ENCODE measurements at regions not wholly inside any gene's neighbourhood (a gene's known extent, or its start where the extent isn't known, plus 50 kb on each side); places are given as distances from the start of the nearest gene placed in this dataset.
"Not testable (repeated sequence)": the region's sequence is repeated elsewhere in the genome, so short reads cannot be mapped to it uniquely, and the experiment has no call there.

GRCh38 chr11:45407226-45407625 lies 121.1 kb upstream of the SYT13 start:
- no peak overlapping the region for H3K4me2 ChIP-seq (ENCODE audit: low read length)
- ChIA-PET CTCF (ENCODE audit: unreplicated experiment) (no interaction called here), POLR2A (interaction anchor here (0.7 kb wide), 1 partner anchor 177 kb away, joined by 7 read pairs; no protein-coding TSS in a partner anchor)
- no peak overlapping the region for H3K4me3 ChIP-seq (ENCODE audit: low read depth, low read length, poor library complexity, severe bottlenecking)
- TF ChIP-seq, protein P1, sequence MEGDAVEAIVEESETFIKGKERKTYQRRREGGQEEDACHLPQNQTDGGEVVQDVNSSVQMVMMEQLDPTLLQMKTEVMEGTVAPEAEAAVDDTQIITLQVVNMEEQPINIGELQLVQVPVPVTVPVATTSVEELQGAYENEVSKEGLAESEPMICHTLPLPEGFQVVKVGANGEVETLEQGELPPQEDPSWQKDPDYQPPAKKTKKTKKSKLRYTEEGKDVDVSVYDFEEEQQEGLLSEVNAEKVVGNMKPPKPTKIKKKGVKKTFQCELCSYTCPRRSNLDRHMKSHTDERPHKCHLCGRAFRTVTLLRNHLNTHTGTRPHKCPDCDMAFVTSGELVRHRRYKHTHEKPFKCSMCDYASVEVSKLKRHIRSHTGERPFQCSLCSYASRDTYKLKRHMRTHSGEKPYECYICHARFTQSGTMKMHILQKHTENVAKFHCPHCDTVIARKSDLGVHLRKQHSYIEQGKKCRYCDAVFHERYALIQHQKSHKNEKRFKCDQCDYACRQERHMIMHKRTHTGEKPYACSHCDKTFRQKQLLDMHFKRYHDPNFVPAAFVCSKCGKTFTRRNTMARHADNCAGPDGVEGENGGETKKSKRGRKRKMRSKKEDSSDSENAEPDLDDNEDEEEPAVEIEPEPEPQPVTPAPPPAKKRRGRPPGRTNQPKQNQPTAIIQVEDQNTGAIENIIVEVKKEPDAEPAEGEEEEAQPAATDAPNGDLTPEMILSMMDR (conservative IDR thresholded peaks at IDR 0.05; ENCODE audit: low read length), result no peak
- intact Hi-C loops (cut with micrococcal nuclease; ENCODE audit: unreplicated experiment), result no loop called here
- no peak overlapping the region for H3K27ac ChIP-seq (ENCODE audit: low read depth, low read length, poor library complexity, severe bottlenecking)
- no TSS peak for BruUV-seq (replicated peaks)
- no peaks in the 10 kb centered on the region for H3K9me2 ChIP-seq (ENCODE audit: insufficient read depth, low read length)
- H4K20me1 ChIP-seq (ENCODE audit: insufficient read depth, low read length), result no peaks in the 10 kb centered on the region
- no peak overlapping the region for H2AFZ ChIP-seq (ENCODE audit: low read length)
- H3K9me3 ChIP-seq (ENCODE audit: low read length), result no peaks in the 10 kb centered on the region
- DNase-seq (ENCODE audit: low spot score), result no peak
- H3K4me1 ChIP-seq (ENCODE audit: insufficient read depth, low read length, poor library complexity, severe bottlenecking), result no peaks in the 10 kb centered on the region
- H3K36me3 ChIP-seq (ENCODE audit: insufficient read depth, low read length), result no peaks in the 10 kb centered on the region
- no peaks in the 10 kb centered on the region for H3K79me2 ChIP-seq (ENCODE audit: insufficient read depth, low read depth, low read length)

- intact Hi-C loops (cut with micrococcal nuclease; ENCODE audit: unreplicated experiment), result no loop called here
- POLR2A ChIA-PET, result interaction anchor here (0.6 kb wide), 1 partner anchor 8 kb away, joined by 5 read pairs; no protein-coding TSS in a partner anchor
Measured at GRCh38 chr11:45405916-45406670, 120.0 kb upstream of the SYT13 start.

DNA sequence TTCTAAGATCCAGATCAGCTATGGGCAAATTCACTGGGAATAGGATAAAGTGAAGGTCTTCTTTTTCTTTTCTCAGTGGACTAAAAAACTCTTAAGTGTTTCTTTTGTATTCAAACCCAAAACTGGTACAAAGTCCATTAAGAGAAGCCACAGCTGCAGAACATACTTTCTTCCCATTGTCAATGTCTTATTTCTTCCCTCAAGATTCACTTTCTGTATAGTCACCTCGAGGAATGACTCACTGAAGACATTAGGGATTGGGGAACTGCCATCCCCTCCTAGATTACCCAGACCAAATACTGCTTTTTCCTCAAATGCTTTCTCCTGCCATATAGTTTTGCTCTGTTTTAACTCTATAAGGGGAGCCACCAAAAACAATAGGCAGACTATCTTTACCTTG lies 117.4 kb upstream of the SYT13 start:
- ChIA-PET CTCF (ENCODE audit: unreplicated experiment) (interaction anchor here (0.5 kb wide), 1 partner anchor 95 kb away, joined by 3 read pairs; no protein-coding TSS in a partner anchor), POLR2A (interaction anchor here (0.6 kb wide), 1 partner anchor 1120 kb away, joined by 5 read pairs; no protein-coding TSS in a partner anchor)
- not testable (repeated sequence) for BruUV-seq (replicated peaks)

More at GRCh38 chr11:45405916-45406670, 120.0 kb upstream of the SYT13 start:
- Histone ChIP-seq H3K4me3 (ENCODE audit: low read depth, low read length, poor library complexity, severe bottlenecking) (no peak overlapping the region), H3K79me2 (ENCODE audit: insufficient read depth, low read depth, low read length) (no peaks in the 10 kb centered on the region), H4K20me1 (ENCODE audit: insufficient read depth, low read length) (no peaks in the 10 kb centered on the region), H3K9me3 (ENCODE audit: low read length) (no peaks in the 10 kb centered on the region), H2AFZ (ENCODE audit: low read length) (no peak overlapping the region), H3K36me3 (ENCODE audit: insufficient read depth, low read length) (no peaks in the 10 kb centered on the region), H3K9me2 (ENCODE audit: insufficient read depth, low read length) (no peaks in the 10 kb centered on the region), H3K4me2 (ENCODE audit: low read length) (no peak overlapping the region), H3K27ac (ENCODE audit: low read depth, low read length, poor library complexity, severe bottlenecking) (no peak overlapping the region), H3K4me1 (ENCODE audit: insufficient read depth, low read length, poor library complexity, severe bottlenecking) (no peaks in the 10 kb centered on the region)
- DNase-seq (ENCODE audit: low spot score), result peak; percentile 4
- TF ChIP-seq, protein P1 (conservative IDR thresholded peaks at IDR 0.05; ENCODE audit: low read length), result peak; percentile 70
- TF ChIP-seq EZH2phosphoT487 (IDR thresholded peaks at IDR 0.05; ENCODE audit: borderline replicate concordance, low read depth, low read length), result no peak
- BruUV-seq (replicated peaks), result no TSS peak
- CTCF ChIA-PET (ENCODE audit: unreplicated experiment), result no interaction called here

More for the DNA sequence above, 117.4 kb upstream of the SYT13 start:
- H3K36me3 ChIP-seq (ENCODE audit: insufficient read depth, low read length); H3K4me2 ChIP-seq (ENCODE audit: low read length); H3K27ac ChIP-seq (ENCODE audit: low read depth, low read length, poor library complexity, severe bottlenecking); H3K4me3 ChIP-seq (ENCODE audit: low read depth, low read length, poor library complexity, severe bottlenecking); H3K4me1 ChIP-seq (ENCODE audit: insufficient read depth, low read length, poor library complexity, severe bottlenecking); H3K9me2 ChIP-seq (ENCODE audit: insufficient read depth, low read length); H2AFZ ChIP-seq (ENCODE audit: low read length); H3K9me3 ChIP-seq (ENCODE audit: low read length); DNase-seq (ENCODE audit: low spot score); intact Hi-C loops (cut with micrococcal nuclease; ENCODE audit: unreplicated experiment); H3K79me2 ChIP-seq (ENCODE audit: insufficient read depth, low read depth, low read length); H4K20me1 ChIP-seq (ENCODE audit: insufficient read depth, low read length): not testable (repeated sequence)
